ENCODE measurements at regions not wholly inside any gene's neighbourhood (a gene's known extent, or its start where the extent isn't known, plus 50 kb on each side); places are given as distances from the start of the nearest gene placed in this dataset.

DNA sequence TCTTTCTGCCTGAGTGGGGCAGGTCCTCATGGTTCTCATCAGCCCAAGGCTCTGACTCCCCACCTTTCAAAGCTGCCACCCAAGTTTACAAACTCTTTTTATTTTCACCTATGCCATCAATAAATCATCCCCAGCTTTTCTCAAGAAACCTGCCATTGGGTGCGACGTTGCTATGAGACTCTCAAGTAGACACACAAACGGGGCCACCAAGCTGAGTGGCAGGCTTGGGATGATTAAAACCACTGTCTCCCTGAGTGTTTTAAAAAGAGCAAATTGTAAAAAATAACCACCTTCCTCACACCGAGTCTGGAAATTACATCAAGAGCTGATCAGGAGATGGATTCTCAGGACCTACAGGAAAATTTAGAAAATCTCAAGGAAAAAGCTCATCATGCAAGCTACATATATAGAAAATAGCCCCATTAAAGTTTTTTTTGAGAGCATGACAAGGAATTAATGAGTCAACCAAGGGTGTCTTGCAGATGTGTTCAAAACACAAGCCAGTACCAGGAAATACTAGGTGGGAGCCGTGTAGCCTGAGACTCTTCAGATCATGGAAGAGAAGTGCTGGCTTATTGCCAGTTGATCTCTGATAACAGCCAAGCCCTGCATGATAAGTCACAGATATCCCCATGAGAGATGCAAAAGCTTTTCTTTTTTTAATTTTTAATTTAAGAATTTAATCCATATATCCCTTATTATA, 158.4 kb upstream of the BACE2 start:
- ChIA-PET POLR2A (no interaction called here), CTCF (no interaction called here)
- Histone ChIP-seq H3K27ac (ENCODE audit: low read depth in 1 of 2, low read length in 2 of 2) (no peak overlapping the region), H3K27me3 (ENCODE audit: control insufficient read depth in 1 of 2, insufficient read depth in 2 of 2, low read length in 2 of 2) (no peaks in the 10 kb centered on the region), H3K9me3 (ENCODE audit: control insufficient read depth in 1 of 2, insufficient read depth in 1 of 2, low read length in 2 of 2) (peaks cover 0 to 3% of the 10 kb centered on the region in 2 experiments), H3K36me3 (ENCODE audit: insufficient read depth, low read length) (no peaks in the 10 kb centered on the region), H3K4me1 (ENCODE audit: insufficient read depth, low read length) (no peaks in the 10 kb centered on the region), H3K4me3 (ENCODE audit: low read length) (no peak overlapping the region)
- ATAC-seq (ENCODE audit: poor library complexity) (no peak), DNase-seq (no peak)
- Mint-ChIP-seq H3K36me3 (ENCODE audit: low read depth) (no peaks in the 10 kb centered on the region), H3K27ac (no peak overlapping the region), H3K9me3 (no peaks in the 10 kb centered on the region), H3K27me3 (peaks cover 34% of the 10 kb centered on the region), H3K4me1 (ENCODE audit: low read depth) (no peaks in the 10 kb centered on the region), H3K4me3 (no peak overlapping the region)
- no peak for TF ChIP-seq CTCF (IDR thresholded peaks at IDR 0.05)
- intact Hi-C loops (cut with DNase I, micrococcal nuclease), result no loop called here

- no peaks in the 10 kb centered on the region for H3K4me1 ChIP-seq (ENCODE audit: insufficient read depth, low read length)
- H3K27ac Mint-ChIP-seq, result no peak overlapping the region
Measured at GRCh38 chr21:41010101-41010435, 157.9 kb upstream of the BACE2 start.

GRCh38 chr21:41011098-41011731, 156.7 kb upstream of the BACE2 start:
- peaks cover 0 to 3% of the 10 kb centered on the region in 2 experiments for H3K9me3 ChIP-seq (ENCODE audit: control insufficient read depth in 1 of 2, insufficient read depth in 1 of 2, low read length in 2 of 2)
- Mint-ChIP-seq H3K27ac (no peak overlapping the region), H3K36me3 (ENCODE audit: low read depth) (no peaks in the 10 kb centered on the region), H3K4me1 (ENCODE audit: low read depth) (no peaks in the 10 kb centered on the region), H3K4me3 (no peak overlapping the region), H3K9me3 (no peaks in the 10 kb centered on the region), H3K27me3 (peaks cover 24% of the 10 kb centered on the region)
- H3K4me3 ChIP-seq (ENCODE audit: low read length), result no peak overlapping the region
- DNase-seq, result no peak
- H3K27me3 ChIP-seq (ENCODE audit: control insufficient read depth in 1 of 2, insufficient read depth in 2 of 2, low read length in 2 of 2), result no peaks in the 10 kb centered on the region
- TF ChIP-seq CTCF (IDR thresholded peaks at IDR 0.05), result no peak
- no peaks in the 10 kb centered on the region for H3K36me3 ChIP-seq (ENCODE audit: insufficient read depth, low read length)
- CTCF ChIA-PET, result no interaction called here
- POLR2A ChIA-PET, result no interaction called here
- intact Hi-C loops (cut with DNase I, micrococcal nuclease), result no loop called here
- H3K4me1 ChIP-seq (ENCODE audit: insufficient read depth, low read length), result no peaks in the 10 kb centered on the region
- H3K27ac ChIP-seq (ENCODE audit: low read depth in 1 of 2, low read length in 2 of 2), result no peak overlapping the region
- no peak for ATAC-seq (ENCODE audit: poor library complexity)

More at GRCh38 chr21:41010101-41010435, 157.9 kb upstream of the BACE2 start:
- H3K4me1 Mint-ChIP-seq (ENCODE audit: low read depth), result no peaks in the 10 kb centered on the region
- H3K9me3 Mint-ChIP-seq, result no peaks in the 10 kb centered on the region
- H3K27me3 Mint-ChIP-seq, result peaks cover 30% of the 10 kb centered on the region
- ChIA-PET POLR2A (no interaction called here), CTCF (no interaction called here)
- H3K36me3 Mint-ChIP-seq (ENCODE audit: low read depth), result no peaks in the 10 kb centered on the region
- intact Hi-C loops (cut with DNase I, micrococcal nuclease), result no loop called here
- no peaks in the 10 kb centered on the region for H3K36me3 ChIP-seq (ENCODE audit: insufficient read depth, low read length)
- H3K27me3 ChIP-seq (ENCODE audit: control insufficient read depth in 1 of 2, insufficient read depth in 2 of 2, low read length in 2 of 2), result no peaks in the 10 kb centered on the region
- no peak for DNase-seq
- no peak overlapping the region for H3K4me3 ChIP-seq (ENCODE audit: low read length)
- ATAC-seq (ENCODE audit: poor library complexity), result no peak
- no peak for TF ChIP-seq CTCF (IDR thresholded peaks at IDR 0.05)
- no peak overlapping the region for H3K27ac ChIP-seq (ENCODE audit: low read depth in 1 of 2, low read length in 2 of 2)
- H3K4me3 Mint-ChIP-seq, result no peak overlapping the region
- H3K9me3 ChIP-seq (ENCODE audit: control insufficient read depth in 1 of 2, insufficient read depth in 1 of 2, low read length in 2 of 2), result peaks cover 0 to 3% of the 10 kb centered on the region in 2 experiments

Data from CD4-positive, alpha-beta T cell (primary cell).